ENCODE measurements at regions not wholly inside any gene's neighbourhood (a gene's known extent, or its start where the extent isn't known, plus 50 kb on each side); places are given as distances from the start of the nearest gene placed in this dataset.

DNA sequence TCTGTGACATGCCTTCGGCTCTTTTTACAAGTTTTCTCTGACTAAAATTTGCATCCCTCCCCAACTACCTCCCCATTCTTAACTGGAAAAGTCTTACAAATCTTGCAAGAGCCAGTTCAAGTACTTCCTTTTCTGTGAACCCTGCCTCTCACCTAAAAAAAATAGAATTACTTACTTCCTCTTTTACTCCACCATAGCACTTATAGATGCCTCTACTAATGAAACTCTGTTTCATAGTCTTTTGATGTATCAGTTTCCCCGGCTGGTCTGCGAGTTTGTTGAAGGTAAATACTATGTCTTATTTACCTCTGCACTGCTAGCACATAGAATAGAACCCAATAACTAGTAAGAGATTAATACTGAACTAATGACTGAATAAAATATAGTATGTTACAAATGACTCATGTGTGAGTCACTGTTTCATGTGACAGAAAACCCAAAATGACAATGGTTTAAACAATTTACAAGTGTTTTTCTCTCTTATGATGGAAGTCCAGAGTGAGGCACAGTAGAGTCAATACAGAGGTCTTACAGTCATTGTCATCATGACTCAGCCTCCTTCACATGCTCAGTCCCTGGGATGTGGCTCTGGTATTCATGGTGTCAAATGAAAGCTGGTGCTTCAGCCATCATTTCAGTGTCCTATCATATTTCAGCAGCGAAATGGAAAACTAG, 393.5 kb downstream of the RSL24D1 start:
- TF ChIP-seq FOXK2 (IDR thresholded peaks at IDR 0.05) (no peak), FOXA1 (IDR thresholded peaks at IDR 0.05) (no peak), ZNF384 (IDR thresholded peaks at IDR 0.05) (no peak), SP1 (IDR thresholded peaks at IDR 0.05) (no peak), BHLHE40 (IDR thresholded peaks at IDR 0.05; ENCODE audit: borderline replicate concordance) (no peak), SUZ12 (IDR thresholded peaks at IDR 0.05) (no peak), L3MBTL2 (conservative IDR thresholded peaks at IDR 0.05) (no peak), HDGF (IDR thresholded peaks at IDR 0.05; ENCODE audit: borderline replicate concordance) (no peak), PKNOX1 (IDR thresholded peaks at IDR 0.05) (no peak), ARNT (IDR thresholded peaks at IDR 0.05) (no peak), CTBP1 (IDR thresholded peaks at IDR 0.05; ENCODE audit: borderline replicate concordance) (no peak)

Measured in HEK293T (cell line).